ENCODE measurements at regions not wholly inside any gene's neighbourhood (a gene's known extent, or its start where the extent isn't known, plus 50 kb on each side); places are given as distances from the start of the nearest gene placed in this dataset.

DNA sequence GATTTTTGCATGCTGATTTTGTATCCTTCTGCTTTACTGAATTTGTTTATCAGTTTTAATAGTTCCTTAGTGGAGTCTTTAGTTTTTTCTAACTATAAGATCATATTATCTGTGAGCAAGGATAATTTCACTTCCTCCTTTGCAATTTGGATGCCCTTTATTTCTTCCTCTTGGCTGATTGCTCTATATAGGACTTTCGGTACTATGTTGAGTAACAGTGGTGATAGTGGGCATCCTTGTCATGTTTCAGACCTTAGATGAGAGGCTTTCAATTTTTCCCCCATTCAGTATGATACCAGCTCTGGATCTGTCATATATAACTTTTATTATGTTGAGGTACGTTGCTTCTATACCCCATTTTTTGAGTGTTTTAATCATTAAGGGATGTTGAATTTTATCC is 224.5 kb upstream of the CNTNAP4 start:
- intact Hi-C loops (cut with micrococcal nuclease) = no loop called here
- no peak overlapping the region for H3K27ac Mint-ChIP-seq
- CTCF ChIA-PET = no interaction called here

GRCh38 chr16:76059186-76059585 is 218.0 kb upstream of the CNTNAP4 start:
- DNase-seq (no peak), ATAC-seq (no peak)
- TF ChIP-seq, protein P1, sequence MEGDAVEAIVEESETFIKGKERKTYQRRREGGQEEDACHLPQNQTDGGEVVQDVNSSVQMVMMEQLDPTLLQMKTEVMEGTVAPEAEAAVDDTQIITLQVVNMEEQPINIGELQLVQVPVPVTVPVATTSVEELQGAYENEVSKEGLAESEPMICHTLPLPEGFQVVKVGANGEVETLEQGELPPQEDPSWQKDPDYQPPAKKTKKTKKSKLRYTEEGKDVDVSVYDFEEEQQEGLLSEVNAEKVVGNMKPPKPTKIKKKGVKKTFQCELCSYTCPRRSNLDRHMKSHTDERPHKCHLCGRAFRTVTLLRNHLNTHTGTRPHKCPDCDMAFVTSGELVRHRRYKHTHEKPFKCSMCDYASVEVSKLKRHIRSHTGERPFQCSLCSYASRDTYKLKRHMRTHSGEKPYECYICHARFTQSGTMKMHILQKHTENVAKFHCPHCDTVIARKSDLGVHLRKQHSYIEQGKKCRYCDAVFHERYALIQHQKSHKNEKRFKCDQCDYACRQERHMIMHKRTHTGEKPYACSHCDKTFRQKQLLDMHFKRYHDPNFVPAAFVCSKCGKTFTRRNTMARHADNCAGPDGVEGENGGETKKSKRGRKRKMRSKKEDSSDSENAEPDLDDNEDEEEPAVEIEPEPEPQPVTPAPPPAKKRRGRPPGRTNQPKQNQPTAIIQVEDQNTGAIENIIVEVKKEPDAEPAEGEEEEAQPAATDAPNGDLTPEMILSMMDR (IDR thresholded peaks at IDR 0.05) = no peak
- intact Hi-C loops (cut with micrococcal nuclease) = no loop called here
- no peak overlapping the region for H3K27ac Mint-ChIP-seq
- peaks cover 2% of the 10 kb centered on the region for H3K9me3 Mint-ChIP-seq
- H3K27me3 Mint-ChIP-seq = no peaks in the 10 kb centered on the region
- no peak overlapping the region for H3K4me3 Mint-ChIP-seq
- ChIA-PET POLR2A (no interaction called here), CTCF (interaction anchor here (0.6 kb wide), 1 partner anchor 876 kb away, joined by 3 read pairs; no protein-coding TSS in a partner anchor)
- no peaks in the 10 kb centered on the region for H3K36me3 Mint-ChIP-seq (ENCODE audit: low read depth)
- no peaks in the 10 kb centered on the region for H3K4me1 Mint-ChIP-seq (ENCODE audit: low read depth)

More for the DNA sequence above, 224.5 kb upstream of the CNTNAP4 start:
- ATAC-seq (no peak), DNase-seq (no peak)
- Mint-ChIP-seq H3K4me1 (ENCODE audit: low read depth) (no peaks in the 10 kb centered on the region), H3K27me3 (no peaks in the 10 kb centered on the region), H3K9me3 (peaks cover 13% of the 10 kb centered on the region), H3K36me3 (ENCODE audit: low read depth) (no peaks in the 10 kb centered on the region), H3K4me3 (no peak overlapping the region)
- TF ChIP-seq, protein P1 (IDR thresholded peaks at IDR 0.05) = no peak
- POLR2A ChIA-PET = no interaction called here

DNA sequence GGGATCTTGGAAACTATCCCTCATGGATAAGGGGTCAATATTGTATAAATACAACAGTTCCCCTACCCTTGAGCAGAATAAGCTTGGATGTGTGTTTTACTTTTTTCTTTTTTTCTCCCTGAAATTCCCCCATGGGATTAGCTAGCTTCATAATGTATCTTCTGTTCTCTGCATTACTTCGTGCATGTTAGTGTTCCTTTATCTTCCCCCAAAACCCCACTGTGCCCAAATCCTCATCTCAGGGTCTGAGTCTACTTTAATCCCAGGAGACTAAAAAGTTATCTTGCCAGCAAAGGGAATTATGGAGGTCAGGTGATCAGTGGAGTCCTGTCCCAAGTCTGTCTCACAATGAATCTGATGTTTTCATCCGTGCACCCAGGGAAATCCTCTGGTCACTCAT is 217.5 kb upstream of the CNTNAP4 start:
- no peak for DNase-seq
- TF ChIP-seq, protein P1 (IDR thresholded peaks at IDR 0.05) = no peak
- H3K4me3 Mint-ChIP-seq = no peak overlapping the region
- no peaks in the 10 kb centered on the region for H3K9me3 Mint-ChIP-seq
- no peaks in the 10 kb centered on the region for H3K4me1 Mint-ChIP-seq (ENCODE audit: low read depth)
- CTCF ChIA-PET = interaction anchor here (0.6 kb wide), 1 partner anchor 877 kb away, joined by 3 read pairs; no protein-coding TSS in a partner anchor
- POLR2A ChIA-PET = no interaction called here
- no peaks in the 10 kb centered on the region for H3K36me3 Mint-ChIP-seq (ENCODE audit: low read depth)
- ATAC-seq = no peak
- intact Hi-C loops (cut with micrococcal nuclease) = no loop called here
- no peak overlapping the region for H3K27ac Mint-ChIP-seq
- H3K27me3 Mint-ChIP-seq = no peaks in the 10 kb centered on the region

DNA sequence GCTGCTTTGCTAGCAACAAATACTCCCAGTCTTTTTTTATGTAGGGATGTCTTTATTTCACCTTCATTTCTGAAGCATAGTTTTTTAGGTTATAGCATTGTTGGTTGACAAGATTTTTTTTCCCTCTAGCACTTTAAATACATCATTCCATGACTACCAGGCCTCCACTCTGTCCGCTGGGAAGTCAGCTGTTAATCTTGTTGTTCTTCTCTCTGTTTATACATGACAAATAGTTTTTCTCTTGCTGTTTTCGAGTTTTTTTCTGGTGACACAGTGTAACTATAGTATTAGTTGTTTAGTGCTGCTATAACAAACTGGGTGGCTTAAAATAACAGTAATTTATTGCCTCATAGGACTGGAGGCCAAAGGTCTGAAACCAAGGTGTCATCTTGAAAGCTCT is 205.5 kb upstream of the CNTNAP4 start:
- ChIA-PET CTCF (no interaction called here), POLR2A (no interaction called here)
- no peak overlapping the region for H3K27ac Mint-ChIP-seq
- no peak overlapping the region for H3K4me3 Mint-ChIP-seq
- intact Hi-C loops (cut with micrococcal nuclease) = no loop called here
- DNase-seq = no peak
- no peaks in the 10 kb centered on the region for H3K36me3 Mint-ChIP-seq (ENCODE audit: low read depth)
- H3K4me1 Mint-ChIP-seq (ENCODE audit: low read depth) = no peaks in the 10 kb centered on the region
- no peaks in the 10 kb centered on the region for H3K27me3 Mint-ChIP-seq
- TF ChIP-seq, protein P1 (IDR thresholded peaks at IDR 0.05) = no peak
- no peak for ATAC-seq
- H3K9me3 Mint-ChIP-seq = no peaks in the 10 kb centered on the region

DNA sequence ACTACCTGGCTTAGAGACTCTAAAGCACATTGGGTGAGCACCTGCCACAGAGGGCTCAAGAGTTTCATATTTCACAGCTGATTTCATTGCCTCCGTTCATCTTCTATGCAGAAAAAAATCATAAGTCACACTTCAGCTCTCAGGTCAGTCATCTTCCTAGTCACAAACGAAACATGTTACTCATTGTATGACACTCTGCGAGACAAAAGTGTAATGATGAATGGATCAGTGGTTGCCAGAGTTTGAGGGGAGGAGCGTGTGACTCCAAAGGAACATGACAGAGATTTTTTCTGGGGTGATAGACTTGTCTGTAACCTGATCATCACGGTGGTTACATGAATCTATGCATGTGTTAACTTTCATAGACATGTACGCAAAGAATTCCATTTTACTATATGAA is 195.2 kb upstream of the CNTNAP4 start:
- Mint-ChIP-seq H3K9me3 (peaks cover 3% of the 10 kb centered on the region), H3K27ac (no peak overlapping the region), H3K27me3 (no peaks in the 10 kb centered on the region), H3K4me3 (no peak overlapping the region), H3K4me1 (ENCODE audit: low read depth) (no peaks in the 10 kb centered on the region), H3K36me3 (ENCODE audit: low read depth) (no peaks in the 10 kb centered on the region)
- TF ChIP-seq, protein P1 (IDR thresholded peaks at IDR 0.05) = no peak
- no peak for ATAC-seq
- CTCF ChIA-PET = no interaction called here
- POLR2A ChIA-PET = no interaction called here
- DNase-seq = no peak
- intact Hi-C loops (cut with micrococcal nuclease) = no loop called here

Measured in activated CD8-positive, alpha-beta T cell treated with anti-CD3 and anti-CD28 coated beads for 36 hours (primary cell).